ENCODE measurements at regions not wholly inside any gene's neighbourhood (a gene's known extent, or its start where the extent isn't known, plus 50 kb on each side); places are given as distances from the start of the nearest gene placed in this dataset.

DNA sequence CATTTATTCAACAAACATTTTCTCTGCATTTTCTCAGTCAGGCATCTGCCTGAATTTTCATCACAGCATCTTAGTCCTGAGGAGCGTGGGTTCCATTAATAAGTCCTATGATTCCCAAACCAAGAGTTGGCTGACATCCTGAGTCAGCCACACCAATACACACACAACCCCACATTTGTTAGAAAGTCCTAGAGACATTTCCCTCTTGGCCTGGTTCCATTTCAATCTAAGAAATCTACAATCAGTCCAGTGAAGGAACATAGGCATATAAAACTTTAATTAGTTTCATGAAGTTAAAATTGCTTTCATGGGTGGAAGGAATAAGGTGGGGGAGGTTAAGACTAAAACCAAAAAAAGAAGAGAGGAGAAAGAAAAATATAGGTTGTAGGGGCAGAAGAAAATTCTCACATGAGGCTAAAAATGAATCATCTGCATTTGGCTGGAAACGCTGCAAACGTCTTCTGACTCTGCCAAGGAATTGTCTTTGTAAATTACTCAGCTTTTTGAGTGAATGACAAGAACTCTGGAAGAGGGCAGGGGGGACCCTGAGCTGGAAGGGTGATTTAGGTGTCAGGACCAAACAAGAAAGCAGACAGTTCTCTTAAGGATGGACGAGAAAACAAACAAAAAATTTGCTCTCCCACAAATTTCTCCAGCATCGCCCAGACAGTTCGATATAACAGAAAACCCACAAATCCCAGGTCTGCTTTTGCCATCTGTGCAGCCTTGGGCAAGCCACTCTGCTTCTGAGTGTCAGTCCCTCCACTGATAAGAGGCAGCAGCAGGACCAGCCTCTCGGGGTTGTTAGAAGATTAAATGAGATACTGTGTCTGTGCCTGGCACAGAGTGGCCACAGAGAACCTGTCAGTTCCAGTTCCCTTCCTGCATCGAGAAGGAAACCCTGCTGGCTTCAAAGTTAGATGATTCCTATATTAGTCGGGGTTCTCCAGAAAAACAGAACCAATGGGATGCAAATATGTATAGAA is 289.7 kb downstream of the CDK5RAP2 start:
- no peak for TF ChIP-seq EZH2 (IDR thresholded peaks at IDR 0.05; ENCODE audit: borderline replicate concordance, low read depth, low read length, poor library complexity, severe bottlenecking)
- TF ChIP-seq, protein P1, sequence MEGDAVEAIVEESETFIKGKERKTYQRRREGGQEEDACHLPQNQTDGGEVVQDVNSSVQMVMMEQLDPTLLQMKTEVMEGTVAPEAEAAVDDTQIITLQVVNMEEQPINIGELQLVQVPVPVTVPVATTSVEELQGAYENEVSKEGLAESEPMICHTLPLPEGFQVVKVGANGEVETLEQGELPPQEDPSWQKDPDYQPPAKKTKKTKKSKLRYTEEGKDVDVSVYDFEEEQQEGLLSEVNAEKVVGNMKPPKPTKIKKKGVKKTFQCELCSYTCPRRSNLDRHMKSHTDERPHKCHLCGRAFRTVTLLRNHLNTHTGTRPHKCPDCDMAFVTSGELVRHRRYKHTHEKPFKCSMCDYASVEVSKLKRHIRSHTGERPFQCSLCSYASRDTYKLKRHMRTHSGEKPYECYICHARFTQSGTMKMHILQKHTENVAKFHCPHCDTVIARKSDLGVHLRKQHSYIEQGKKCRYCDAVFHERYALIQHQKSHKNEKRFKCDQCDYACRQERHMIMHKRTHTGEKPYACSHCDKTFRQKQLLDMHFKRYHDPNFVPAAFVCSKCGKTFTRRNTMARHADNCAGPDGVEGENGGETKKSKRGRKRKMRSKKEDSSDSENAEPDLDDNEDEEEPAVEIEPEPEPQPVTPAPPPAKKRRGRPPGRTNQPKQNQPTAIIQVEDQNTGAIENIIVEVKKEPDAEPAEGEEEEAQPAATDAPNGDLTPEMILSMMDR (conservative IDR thresholded peaks at IDR 0.05; ENCODE audit: low read depth, low read length), result no peak
